ENCODE measurements at regions not wholly inside any gene's neighbourhood (a gene's known extent, or its start where the extent isn't known, plus 50 kb on each side); places are given as distances from the start of the nearest gene placed in this dataset.

GRCh38 chr10:71040846-71041605 lies 152.7 kb upstream of the PCBD1 start:
- TF ChIP-seq EZH2phosphoT487 (IDR thresholded peaks at IDR 0.05; ENCODE audit: insufficient read depth, low read depth): no peak
- no peak for TF ChIP-seq EZH2 (IDR thresholded peaks at IDR 0.05; ENCODE audit: insufficient read depth, poor library complexity, severe bottlenecking)
